22Rv1 (cell line): ENCODE measurements at regions not wholly inside any gene's neighbourhood (a gene's known extent, or its start where the extent isn't known, plus 50 kb on each side); places are given as distances from the start of the nearest gene placed in this dataset.

ENCODE experiments used
- CTCF ChIP-seq: fragments of 450-650 bp; IDR thresholded peaks from 2 replicates; pipeline ENCODE4 v1.5.1; 2017; ENCODE audit warnings: mild to moderate bottlenecking
- ZFX ChIP-seq: fragments of 450-650 bp; IDR thresholded peaks from 2 replicates; pipeline ENCODE4 v1.6.1; 2017; ENCODE audit warnings: antibody characterized with exemption, borderline replicate concordance

DNA sequence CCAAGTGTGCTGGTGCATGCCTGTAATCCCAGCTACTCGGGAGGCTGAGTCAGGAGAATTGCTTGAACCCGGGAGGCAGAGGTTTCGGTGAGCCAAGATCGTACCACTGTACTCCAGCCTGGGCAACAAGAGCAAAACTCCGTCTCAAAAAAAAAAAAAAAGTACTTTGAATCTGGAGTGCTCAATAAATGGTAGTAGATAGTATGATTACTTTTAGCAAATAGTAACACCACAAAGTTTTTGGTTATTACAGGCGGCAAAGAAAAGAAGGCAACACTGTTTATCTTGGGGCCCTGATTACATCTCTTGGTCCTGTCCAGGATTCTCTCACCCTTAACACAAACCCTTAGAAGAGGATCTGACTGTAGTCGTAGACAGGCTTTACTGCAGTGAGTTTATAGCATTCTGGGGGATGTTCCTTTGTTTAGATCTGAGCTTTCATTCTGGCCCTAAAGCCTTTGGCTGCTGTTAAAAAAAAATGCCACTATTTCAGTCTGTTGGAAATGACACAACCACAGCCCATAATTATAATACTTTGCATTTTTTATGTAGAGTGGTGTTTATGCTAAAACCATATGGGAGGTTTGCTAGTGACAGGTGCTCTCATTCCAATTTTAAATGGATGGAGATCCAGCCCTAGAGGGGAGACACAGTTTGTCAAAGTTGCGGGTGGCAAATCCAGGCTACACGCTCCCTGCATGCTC, 79.7 kb upstream of the SLC2A1 start:
- TF ChIP-seq CTCF (no peak), ZFX (no peak)
